ENCODE measurements at regions not wholly inside any gene's neighbourhood (a gene's known extent, or its start where the extent isn't known, plus 50 kb on each side); places are given as distances from the start of the nearest gene placed in this dataset.

GRCh38 chr4:62872856-62873255 lies 1536.4 kb downstream of the TECRL start:
- no peaks in the 10 kb centered on the region for H3K27me3 ChIP-seq (ENCODE audit: control insufficient read depth, extremely low read depth, insufficient read depth, low read length)
- no peak overlapping the region for H3K4me3 ChIP-seq (ENCODE audit: control insufficient read depth in 2 of 3, extremely low read depth in 1 of 3, insufficient read depth in 2 of 3, low read depth in 1 of 3, low read length in 3 of 3)
- no peaks in the 10 kb centered on the region for H3K9me1 ChIP-seq (ENCODE audit: control insufficient read depth, extremely low read depth, insufficient read depth, low read length)
- no peak overlapping the region for H3K27ac ChIP-seq (ENCODE audit: control insufficient read depth, insufficient read depth, low read length)
- dilution Hi-C loops (cut with MboI; ENCODE audit: extremely low pct_ligation_motif_present, low sequenced_read_pairs) = no loop called here
- no peak overlapping the region for H2AFZ ChIP-seq (ENCODE audit: control insufficient read depth, low read length)
- no peak for DNase-seq (ENCODE audit: low read depth, low spot score)
- no peak overlapping the region for H3K4me2 ChIP-seq (ENCODE audit: control insufficient read depth, extremely low read depth, insufficient read depth, low read depth, low read length)
- no peaks in the 10 kb centered on the region for H3K79me2 ChIP-seq (ENCODE audit: control insufficient read depth, insufficient read depth, low read length)
- no peaks in the 10 kb centered on the region for H3K9me3 ChIP-seq (ENCODE audit: control insufficient read depth, low read depth, low read length)
- no peak overlapping the region for H3K9ac ChIP-seq (ENCODE audit: control insufficient read depth, extremely low read depth, insufficient read depth, low read length)
- H3K4me1 ChIP-seq (ENCODE audit: control insufficient read depth, extremely low read depth, insufficient read depth, low read length) = no peaks in the 10 kb centered on the region
- H4K20me1 ChIP-seq (ENCODE audit: control insufficient read depth, extremely low read depth, insufficient read depth, low read length) = no peaks in the 10 kb centered on the region
- H3K36me3 ChIP-seq (ENCODE audit: control insufficient read depth in 2 of 2, extremely low read depth in 1 of 2, insufficient read depth in 2 of 2, low read length in 2 of 2) = no peaks in the 10 kb centered on the region
- TF ChIP-seq CTCF (optimal IDR thresholded peaks at IDR 0.05 in 1 of 3, IDR thresholded peaks at IDR 0.05 in 1 of 3, conservative IDR thresholded peaks at IDR 0.05 in 1 of 3; ENCODE audit: extremely low read depth in 1 of 3, insufficient read depth in 2 of 3, low read length in 3 of 3) (no peak), EZH2 (IDR thresholded peaks at IDR 0.05; ENCODE audit: low read length) (no peak)
- FAIRE-seq = no peak

GRCh38 chr4:62871078-62871477 lies 1538.2 kb downstream of the TECRL start:
- dilution Hi-C loops (cut with MboI; ENCODE audit: extremely low pct_ligation_motif_present, low sequenced_read_pairs) = no loop called here
- no peak for TF ChIP-seq CTCF (optimal IDR thresholded peaks at IDR 0.05 in 1 of 3, IDR thresholded peaks at IDR 0.05 in 1 of 3, conservative IDR thresholded peaks at IDR 0.05 in 1 of 3; ENCODE audit: extremely low read depth in 1 of 3, insufficient read depth in 2 of 3, low read length in 3 of 3)
- TF ChIP-seq EZH2 (IDR thresholded peaks at IDR 0.05; ENCODE audit: low read length) = no peak
- Histone ChIP-seq H3K27me3 (ENCODE audit: control insufficient read depth, extremely low read depth, insufficient read depth, low read length) (no peaks in the 10 kb centered on the region), H3K9me1 (ENCODE audit: control insufficient read depth, extremely low read depth, insufficient read depth, low read length) (no peaks in the 10 kb centered on the region), H4K20me1 (ENCODE audit: control insufficient read depth, extremely low read depth, insufficient read depth, low read length) (no peaks in the 10 kb centered on the region), H2AFZ (ENCODE audit: control insufficient read depth, low read length) (no peak overlapping the region), H3K4me1 (ENCODE audit: control insufficient read depth, extremely low read depth, insufficient read depth, low read length) (no peaks in the 10 kb centered on the region), H3K4me3 (ENCODE audit: control insufficient read depth in 2 of 3, extremely low read depth in 1 of 3, insufficient read depth in 2 of 3, low read depth in 1 of 3, low read length in 3 of 3) (no peak overlapping the region), H3K36me3 (ENCODE audit: control insufficient read depth in 2 of 2, extremely low read depth in 1 of 2, insufficient read depth in 2 of 2, low read length in 2 of 2) (no peaks in the 10 kb centered on the region), H3K79me2 (ENCODE audit: control insufficient read depth, insufficient read depth, low read length) (no peaks in the 10 kb centered on the region), H3K27ac (ENCODE audit: control insufficient read depth, insufficient read depth, low read length) (no peak overlapping the region), H3K9me3 (ENCODE audit: control insufficient read depth, low read depth, low read length) (no peaks in the 10 kb centered on the region), H3K9ac (ENCODE audit: control insufficient read depth, extremely low read depth, insufficient read depth, low read length) (no peak overlapping the region), H3K4me2 (ENCODE audit: control insufficient read depth, extremely low read depth, insufficient read depth, low read depth, low read length) (no peak overlapping the region)
- FAIRE-seq (no peak), DNase-seq (ENCODE audit: low read depth, low spot score) (no peak)

Measured in keratinocyte (primary cell).